ENCODE measurements at regions not wholly inside any gene's neighbourhood (a gene's known extent, or its start where the extent isn't known, plus 50 kb on each side); places are given as distances from the start of the nearest gene placed in this dataset.
"Not testable (repeated sequence)": the region's sequence is repeated elsewhere in the genome, so short reads cannot be mapped to it uniquely, and the experiment has no call there.

DNA sequence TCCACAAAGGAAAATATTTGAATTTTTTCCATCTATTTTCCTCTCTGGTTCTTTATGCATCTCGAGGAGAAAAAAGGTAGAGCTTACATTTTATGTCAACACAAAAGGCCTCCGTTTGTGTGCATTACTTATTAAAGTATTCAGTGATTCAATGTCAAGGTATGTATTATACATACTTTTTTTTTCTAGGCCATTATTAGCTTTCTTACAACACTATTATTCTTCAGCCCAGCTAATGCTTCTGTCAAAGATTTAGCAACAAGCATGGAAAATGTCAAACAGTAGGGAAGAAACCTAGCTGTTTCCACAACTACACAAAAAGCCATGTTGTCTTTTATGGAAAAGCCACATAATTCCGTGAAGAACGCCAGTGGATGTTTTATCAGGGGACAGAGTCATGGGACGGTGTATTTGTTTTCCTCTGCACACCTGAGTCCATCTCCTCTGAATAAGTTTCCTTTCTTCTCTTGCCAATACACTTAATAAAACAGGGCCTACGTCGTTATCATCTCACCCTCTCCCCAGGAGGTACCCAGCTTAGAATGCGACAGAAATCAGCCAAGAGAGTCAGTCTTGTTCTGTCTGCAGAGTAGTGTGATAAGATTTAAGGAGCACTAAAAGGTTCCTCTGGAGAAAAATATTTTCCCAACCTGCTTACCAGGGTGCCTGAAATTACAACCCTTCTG is 209.7 kb upstream of the AUTS2 start:
- DNase-seq: no peak

DNA sequence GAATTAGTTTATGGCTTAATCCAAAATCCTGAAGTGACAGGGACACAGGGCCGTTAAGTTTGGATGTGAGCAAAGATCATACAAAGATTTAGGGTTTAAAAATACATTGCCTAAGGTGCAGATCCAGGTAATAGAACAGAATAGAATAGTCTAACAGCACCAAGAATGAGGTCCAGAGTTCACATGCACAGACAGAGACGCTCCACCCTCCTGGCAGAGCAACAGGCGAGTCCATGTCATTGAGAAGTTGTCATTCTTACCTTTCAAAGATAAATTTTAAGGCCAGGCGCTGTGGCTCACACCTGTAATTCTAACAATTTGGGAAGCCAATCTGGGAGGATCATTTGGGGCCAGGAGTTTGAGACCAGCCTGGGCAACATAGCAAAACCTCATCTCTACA is 209.1 kb upstream of the AUTS2 start:
- no peak for DNase-seq

DNA sequence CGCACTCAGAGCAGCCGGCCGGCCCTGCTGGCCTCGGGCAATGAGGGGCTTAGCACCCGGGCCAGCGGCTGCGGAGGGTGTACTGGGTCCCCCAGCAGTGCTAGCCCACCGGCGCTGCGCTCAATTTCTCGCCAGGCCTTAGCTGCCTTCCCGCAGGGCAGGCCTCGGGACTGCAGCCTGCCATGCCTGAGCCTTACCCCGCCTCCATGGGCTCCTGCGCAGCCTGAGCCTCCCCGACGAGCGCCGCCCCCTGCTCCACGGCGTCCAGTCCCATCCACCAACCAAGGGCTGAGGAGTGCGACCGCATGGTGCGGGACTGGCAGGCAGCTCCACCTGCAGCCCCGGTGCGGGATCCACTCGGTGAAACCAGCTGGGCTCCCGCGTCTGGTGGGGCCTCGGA is 204.4 kb upstream of the AUTS2 start:
- not testable (repeated sequence) for DNase-seq

DNA sequence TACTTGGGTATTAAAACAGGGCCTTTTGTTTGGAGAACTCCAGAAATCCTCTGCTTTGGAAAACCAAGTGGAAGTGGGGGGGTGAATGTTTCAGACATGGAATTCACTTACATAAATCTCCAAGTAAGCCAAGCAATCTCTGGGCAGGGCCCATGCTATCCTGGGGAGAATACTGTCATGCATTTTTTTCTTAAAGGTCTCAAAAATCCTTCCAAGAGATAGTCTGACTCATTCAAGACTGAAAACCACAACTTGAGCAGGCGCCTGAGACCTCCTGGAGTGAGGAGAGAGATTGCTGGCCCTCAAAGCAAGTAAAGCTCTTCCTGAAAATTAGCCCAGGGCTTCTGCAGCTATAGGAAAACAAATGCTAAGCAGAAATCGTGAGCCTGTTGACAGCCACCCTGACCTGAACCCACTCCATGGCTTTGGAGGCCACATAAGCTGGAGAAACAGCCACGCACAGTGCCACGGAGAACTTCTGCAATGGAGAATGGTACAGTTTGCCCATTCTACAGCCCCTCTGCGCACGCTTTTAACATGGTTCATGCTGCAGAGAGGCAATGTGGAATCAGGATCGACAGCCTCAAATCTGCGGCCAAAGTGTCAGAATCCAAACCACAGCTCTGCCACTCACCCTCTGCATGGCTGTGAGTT is 203.1 kb upstream of the AUTS2 start:
- no peak for DNase-seq

DNA sequence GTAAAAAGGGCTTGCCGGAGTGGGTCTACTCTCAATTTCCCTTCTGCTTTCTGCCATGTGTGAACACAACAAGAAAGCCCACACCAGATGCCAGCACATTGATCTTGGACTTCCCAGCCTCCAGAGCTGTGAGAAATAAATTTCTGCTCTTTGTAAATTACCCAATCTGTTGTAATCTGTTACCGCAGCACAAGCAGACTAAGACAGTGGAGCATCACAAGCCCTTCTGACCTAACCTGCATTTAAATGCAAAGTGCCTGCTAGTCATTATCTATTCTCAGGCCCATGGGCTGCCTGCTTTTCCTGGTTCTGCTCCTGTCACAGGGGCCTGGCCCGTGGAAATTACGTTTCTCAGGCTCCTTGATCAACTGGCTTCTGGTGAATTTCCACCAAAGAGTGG is 199.3 kb upstream of the AUTS2 start:
- DNase-seq: no peak

DNA sequence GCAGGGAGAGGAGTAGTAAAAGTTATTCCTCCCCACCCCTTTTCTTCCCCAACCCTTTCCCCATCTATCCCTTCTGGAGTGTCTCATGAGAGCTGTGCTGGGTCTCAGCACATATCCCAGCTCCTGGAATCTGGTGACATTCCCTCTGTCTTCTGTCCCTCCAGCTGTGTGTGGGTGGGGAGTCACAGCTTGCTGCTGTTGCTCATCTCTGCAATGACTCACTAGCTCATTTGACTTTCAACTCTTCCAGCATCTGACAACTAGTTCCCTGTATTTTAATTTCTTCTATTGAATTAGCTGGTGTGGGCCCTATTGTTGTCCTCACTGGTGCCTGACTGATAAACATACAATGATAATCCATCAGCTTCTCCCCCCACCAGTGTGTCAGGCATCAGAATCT is 198.9 kb upstream of the AUTS2 start:
- no peak for DNase-seq

DNA sequence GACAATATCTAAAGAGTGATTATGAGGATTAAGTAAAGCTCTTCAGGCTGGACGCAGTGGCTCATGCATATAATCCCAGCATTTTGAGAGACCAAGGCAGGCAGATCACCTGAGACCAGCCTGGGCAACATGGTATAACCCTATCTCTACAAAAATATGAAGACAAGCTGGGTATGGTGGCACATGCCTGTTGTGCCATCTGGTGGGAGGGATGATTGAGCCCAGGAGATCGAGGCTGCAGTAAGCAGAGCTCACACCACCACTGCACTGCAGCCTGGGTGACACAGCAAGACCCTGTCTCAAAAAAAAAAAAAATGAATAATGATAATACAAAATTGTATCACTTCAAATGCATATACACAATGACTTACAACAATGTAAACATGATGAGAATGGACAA is 195.6 kb upstream of the AUTS2 start:
- no peak for DNase-seq

DNA sequence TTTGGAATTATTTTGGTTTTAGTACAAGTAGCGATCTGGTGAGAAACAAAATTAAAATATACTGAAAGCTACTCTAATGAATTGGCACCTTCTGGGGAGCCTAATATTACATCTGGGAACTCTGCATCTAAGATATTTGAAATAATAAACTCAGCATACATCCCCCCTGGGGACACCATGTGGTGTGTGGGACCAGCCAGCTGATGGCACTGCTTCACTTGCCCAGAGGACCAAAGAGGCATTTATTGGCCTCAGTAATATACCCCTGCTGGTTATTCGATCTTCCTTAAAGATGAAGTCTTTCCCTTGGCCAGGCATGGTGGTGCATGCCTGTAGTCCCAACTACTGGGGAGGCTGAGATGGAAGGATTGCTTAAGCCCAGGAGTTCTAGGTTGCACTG is 195.1 kb upstream of the AUTS2 start:
- no peak for DNase-seq

DNA sequence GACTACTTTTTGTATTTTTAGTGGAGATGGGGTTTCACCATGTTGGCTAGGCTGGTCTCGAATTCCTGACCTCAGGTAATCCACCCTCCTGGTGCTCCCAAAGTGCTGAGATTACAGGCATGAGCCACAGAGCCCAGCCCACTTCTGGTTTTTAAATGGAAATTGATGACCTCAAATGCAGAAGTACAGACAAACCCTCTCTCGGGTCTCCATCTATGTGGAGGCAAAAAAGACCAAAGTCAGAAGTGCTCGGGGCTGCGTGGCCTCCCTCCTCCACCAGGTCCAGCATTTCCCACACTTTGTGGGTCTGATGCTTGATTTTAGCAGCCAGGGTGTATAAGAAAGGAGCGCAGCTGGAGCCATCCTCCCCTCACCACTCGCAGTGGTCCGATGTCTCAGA is 187.3 kb upstream of the AUTS2 start:
- no peak for DNase-seq

DNA sequence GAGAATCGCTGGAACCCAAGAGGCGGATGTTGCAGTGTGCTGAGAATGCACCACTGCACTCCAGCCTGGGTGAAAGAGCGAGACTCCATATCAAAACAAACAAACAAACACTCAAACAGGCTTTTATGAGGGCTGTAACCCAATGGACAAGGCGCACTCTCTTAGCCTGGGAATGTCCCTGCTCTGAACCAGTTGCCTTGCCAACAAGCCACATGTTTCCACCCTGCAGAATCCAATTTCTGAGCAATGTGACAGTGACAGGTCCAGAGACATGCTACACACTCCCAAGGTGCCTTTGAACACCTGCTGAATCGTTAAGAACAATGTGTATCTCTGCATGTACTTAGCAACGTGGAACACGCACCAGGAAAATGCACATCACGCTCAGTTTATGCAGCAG is 186.8 kb upstream of the AUTS2 start:
- DNase-seq: no peak

DNA sequence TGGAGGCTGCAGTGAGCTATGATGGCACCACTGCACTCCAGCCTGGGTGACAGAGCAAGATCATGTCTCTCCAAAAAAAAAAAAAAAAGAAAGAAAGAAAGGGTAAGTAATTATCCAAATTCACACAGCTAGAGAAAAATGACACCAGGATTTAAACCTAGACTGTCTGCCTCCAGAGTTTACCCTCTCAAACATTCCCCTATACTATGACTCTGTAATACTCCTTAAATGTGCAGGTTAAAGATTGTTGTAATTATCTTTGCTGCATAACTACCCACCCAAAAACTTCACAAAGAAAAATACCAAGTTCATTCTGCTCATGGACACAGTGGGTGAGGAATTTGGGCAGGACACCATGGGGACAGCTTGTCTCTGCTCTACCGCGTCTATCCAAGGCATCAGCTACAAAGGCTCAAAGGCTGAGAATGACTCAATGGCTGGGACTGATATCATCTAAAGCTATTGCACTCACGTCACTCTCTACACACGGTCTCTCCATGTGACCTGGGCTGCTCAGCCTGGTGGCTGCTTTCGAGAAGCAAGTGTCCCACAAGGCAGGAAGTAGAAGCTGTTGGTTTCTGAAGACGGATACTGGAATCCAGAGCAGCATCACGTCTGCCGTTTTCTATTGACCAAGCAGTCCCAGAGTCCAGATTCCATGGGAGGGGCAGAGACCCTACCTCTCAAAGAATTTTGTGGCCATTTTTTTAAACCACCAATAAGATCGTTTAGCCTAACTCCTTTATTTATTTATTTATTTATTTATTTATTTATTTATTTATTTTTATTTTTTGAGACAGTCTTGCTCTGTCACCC is 185.7 kb upstream of the AUTS2 start:
- no peak for DNase-seq

DNA sequence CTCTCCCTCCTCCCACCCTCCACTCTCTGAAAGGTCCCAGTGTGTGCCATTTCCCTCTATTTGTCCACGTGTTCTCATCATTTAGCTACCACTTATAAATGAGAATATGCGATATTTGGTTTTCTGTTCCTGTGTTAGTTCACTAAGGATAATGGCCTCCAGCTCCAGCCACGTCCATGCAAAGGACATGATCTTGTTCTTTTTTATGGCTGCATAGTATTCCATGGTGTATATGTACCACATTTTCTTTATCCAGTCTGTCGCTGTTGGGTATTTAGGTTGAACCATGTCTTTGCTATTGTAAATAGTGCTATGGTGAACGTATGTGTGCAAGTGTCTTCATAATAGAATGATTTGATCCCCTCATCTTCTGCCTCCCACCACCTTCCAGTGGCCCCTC is 183.7 kb upstream of the AUTS2 start:
- no peak for DNase-seq

DNA sequence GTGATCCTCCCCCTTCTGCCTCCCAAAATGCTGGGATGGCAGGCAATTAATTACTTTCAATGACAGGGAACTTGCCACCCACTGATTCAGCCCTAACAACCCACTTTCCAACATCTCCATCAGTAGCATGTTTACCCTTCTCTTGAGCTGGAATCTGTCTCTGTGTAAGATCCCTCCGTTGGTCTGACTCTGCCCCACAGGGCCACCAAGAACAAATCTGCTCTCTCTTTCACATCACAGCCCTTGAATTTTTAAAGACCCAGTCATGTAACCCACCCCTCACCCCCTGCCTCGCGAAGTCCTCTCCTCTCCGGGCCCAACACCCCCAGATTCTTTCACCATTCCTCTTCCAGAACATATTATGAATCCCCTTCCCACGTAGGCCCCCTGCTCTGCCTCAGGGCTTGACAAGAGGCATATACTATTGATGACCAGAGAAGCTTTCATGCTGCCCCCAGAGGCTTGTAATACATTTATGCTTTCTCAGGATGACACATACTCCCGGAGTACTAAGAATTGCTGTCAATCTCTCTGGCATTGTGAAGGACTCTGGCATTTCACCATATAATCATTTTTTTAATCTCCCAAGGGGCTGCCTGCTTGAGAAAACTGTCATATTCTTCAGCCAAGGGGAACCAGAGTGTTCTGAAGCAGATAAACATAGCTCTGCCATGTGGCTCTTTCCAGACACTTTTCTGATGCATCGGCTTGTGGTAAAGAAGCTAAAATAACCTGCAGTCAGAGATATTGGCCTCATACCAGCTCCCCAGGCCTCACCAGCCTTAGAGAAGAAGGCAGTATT is 179.2 kb upstream of the AUTS2 start:
- no peak for DNase-seq

DNA sequence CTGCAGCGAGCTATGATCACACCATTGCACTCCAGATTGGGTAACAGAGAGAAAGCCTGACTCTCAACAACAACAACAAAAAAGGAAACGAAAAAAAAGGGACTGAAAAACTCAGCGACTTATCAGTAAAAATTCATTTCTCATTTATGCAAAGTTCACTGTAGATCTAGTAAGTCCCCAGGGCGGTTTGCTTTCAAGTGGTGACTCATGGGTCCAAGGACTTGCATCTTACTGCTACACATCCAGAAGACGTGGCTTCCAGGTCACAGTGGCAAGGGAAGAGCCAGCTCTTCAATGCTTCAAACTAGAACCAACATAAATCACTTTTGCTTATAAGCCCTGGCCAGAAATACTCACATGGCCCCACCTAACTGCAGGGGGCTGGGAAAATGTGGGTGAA is 178.3 kb upstream of the AUTS2 start:
- no peak for DNase-seq

DNA sequence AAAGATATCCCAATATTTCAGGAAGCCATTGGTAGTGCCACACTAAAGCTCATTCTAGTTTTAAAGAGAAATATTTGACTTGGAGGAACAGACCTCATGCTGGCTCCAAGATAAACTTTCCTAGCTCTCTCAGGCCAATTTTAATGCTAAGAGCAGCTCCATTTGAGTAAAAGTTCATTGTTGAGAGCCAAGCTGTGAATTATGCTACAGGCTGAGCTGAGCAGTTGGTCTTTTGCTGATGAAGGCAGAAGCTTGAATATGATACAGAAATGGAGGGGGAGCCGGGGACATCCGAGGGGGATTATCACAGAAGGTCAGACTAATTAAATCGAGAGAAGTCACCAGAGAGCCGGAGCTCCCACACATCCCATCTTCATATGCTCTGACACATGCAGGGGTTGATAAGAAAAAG is 175.7 kb upstream of the AUTS2 start:
- DNase-seq: no peak

DNA sequence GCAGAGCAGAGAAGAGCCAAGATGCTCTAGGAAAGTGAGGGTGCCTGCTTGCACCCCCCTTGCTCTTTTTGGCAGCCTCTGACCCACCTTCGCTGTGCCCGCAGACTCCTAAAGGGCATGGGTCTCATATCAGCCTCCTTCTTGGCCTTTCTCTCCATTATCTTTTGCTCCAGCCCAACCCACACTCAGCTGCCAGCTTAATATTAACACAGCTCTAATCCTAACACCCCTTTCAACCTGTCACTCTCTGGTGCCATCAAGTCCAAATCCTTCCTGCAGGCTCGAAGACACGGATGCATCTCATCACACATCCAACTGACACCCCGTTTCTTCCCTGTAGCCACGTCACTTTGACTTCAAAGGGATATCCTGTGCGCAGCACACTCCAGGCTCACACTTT is 171.6 kb upstream of the AUTS2 start:
- no peak for DNase-seq

DNA sequence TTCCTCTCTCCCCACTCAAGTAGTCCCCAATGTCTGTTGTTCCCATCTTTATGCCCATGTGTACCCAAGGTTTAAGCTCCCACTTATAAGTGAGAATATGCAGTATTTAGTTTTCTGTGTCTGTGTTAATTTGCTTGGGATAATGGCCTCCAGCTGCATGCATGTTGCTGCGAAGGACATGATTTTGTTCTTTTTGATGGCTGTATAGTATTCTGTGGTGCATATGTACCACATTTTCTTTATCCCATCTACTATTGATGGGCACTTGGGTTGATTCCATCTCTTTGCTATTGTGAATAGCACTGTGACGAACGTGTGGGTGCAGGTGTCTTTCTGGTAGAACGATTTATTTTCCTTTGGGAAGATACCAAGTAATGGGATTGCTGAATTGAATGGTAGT is 170.2 kb upstream of the AUTS2 start:
- DNase-seq: no peak

DNA sequence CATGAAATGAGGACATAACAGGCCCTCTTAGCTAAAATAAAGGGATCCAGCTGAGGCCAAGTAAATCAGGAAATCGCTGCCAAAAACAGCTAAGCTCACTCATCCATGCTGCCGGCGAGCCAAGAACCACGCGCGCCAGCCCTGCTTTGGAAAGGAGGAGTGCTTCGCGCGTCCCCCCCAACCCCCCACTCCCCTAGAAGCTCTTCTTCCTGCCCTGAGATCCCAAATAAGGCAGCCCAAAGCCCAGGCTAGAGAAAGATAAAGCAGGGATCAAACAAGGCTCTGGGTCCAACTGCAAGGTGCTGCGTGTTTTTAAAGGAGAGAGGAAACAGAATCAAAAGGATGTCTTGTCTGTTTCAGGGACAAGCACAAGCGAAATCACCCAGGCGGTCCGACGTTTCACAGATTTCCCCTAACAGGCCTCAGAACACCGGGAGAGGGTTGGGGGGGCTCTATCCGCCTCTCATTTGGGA is 168.3 kb upstream of the AUTS2 start:
- no peak for DNase-seq

DNA sequence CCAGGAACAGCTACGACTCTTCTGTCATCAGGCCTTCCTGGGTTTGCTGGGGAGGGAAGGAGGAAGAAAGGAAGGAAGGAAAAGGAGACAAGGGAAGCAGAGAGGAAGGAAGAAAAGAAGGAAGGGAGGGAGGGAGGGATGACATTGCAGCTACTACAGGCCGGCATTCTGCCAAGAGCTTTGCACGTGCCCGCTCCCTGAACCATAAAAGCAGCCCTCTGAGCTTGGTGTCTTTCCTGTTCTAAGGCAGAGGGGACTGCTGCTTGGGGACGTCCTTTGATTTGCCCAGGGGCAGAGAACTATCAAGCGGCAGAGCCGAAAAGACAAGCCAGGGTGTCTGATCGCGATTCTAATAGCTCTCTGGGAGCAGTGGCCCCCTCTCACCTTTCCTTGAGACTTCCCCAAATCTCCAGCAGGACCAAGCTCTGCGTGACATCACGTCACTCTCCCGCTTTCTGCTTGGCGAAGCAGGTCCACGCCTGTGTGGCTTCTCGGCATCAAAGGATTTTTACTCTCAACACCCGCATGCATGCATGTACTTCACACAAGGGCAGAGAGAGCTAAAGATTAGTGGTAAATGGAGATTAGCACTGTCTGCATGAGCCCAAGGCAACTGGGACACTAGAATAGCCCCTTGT is 167.8 kb upstream of the AUTS2 start:
- no peak for DNase-seq

DNA sequence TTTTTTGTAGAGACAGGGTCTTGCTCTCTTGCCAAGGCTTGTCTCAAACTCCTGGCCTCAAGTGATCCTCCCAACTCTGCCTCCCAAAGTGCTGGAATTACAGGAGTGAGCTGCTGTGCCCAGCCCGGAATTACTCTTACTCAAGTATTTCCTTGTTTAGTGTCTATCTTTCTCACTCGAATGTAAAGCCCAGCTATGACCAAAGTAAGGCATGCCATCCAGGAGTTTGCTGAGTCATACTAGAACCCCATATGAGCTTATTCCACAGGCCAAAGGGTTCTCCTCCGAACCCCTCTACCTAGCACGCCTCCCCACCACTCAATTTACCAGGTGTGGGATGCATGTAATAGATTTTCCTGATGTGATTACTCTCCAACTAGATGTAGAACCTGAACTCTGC is 166.6 kb upstream of the AUTS2 start:
- no peak for DNase-seq

DNA sequence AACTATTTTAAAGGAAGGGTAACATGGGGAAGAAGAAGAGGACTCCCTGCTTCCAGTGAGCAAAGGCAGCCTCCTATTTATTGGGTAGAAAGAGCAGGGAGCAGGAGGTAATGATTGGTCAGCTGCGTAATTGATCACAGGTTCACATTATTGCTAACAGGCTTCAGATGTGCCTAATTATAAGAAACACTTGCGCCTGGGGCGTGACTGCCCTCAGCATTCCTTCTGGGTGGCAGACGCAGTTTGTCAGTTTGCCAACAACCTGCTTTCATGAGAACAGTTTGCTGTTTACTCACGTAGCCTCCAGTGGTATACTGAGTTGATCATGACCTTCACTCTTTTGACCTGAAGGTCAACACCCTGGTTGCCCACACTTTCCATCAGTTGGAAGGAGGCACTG is 166.0 kb upstream of the AUTS2 start:
- DNase-seq: not testable (repeated sequence)

DNA sequence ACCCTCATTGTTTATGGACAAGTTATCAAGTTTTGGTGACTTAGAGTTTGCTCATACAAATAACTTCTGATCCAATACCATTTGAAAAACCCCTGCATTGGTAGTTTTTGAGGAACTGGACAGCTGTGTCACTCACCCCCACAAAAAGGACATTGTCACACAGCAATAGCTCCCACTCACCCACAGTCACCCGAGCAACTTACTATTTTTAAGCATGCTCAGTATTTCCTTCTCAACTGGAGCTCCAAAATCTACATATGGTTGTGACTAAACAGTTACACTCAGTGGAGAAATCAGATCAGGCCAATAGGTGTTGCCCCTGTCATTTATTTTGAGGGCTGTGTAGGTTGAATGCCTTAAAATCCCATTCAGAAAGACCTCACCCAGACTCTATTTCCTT is 165.2 kb upstream of the AUTS2 start:
- no peak for DNase-seq

DNA sequence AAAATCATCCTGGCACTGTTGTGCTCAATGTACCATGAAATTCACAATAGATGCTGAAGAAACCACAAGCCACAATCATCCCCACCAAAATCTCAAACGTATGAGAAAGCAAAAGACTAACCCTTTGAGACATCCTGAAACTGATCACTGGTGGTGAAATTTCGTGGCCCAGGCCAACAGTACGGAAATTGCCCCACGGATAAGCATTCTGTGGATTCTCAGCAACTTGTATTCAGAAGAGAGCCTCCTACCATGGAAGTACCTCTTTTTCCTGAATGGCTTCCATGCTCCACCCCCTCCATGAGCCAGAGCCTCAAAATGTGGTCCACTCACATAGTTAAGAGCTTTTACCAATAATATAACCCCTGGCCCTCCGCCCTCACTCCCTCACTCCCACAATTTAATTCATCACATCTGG is 163.9 kb upstream of the AUTS2 start:
- no peak for DNase-seq

Measured in effector CD4-positive, alpha-beta T cell (primary cell).